Stomach (tissue), 8 donors: ENCODE measurements at regions not wholly inside any gene's neighbourhood (a gene's known extent, or its start where the extent isn't known, plus 50 kb on each side); places are given as distances from the start of the nearest gene placed in this dataset.

Experiments
- DNase-seq, 2 donors: peaks; one replicate each; pipeline versions ENCODE4 v3.0.0 to v3.0.0-alpha.2; 2013 to 2019
- H3K27ac ChIP-seq, 5 donors: fragments of 200-600 bp in 4 of 5; sonication (generic) in 4 of 5; one replicate each; pipeline ENCODE4 v1.5.1; 2013 to 2019; ENCODE audit warnings: mild to moderate bottlenecking in 1 of 5, moderate library complexity in 1 of 5
- H3K27me3 ChIP-seq, 3 donors: fragments of 200-600 bp; sonication (generic); one replicate each; pipeline ENCODE4 v1.5.1; 2017 to 2019; ENCODE audit warnings: mixed run types in 1 of 3
- H3K36me3 ChIP-seq, 4 donors: fragments of 200-600 bp; sonication (generic); 1 replicate in 3 of 4; 2 replicates in 1 of 4; pipeline ENCODE4 v1.5.1; 2016 to 2019
- H3K4me1 ChIP-seq, 4 donors: fragments of 200-600 bp; sonication (generic); one replicate each; pipeline ENCODE4 v1.5.1; 2016 to 2019
- H3K4me3 ChIP-seq, 4 donors: fragments of 200-600 bp; sonication (generic) in 3 of 4; one replicate each; pipeline ENCODE4 v1.5.1; 2016 to 2019; ENCODE audit warnings: mild to moderate bottlenecking in 1 of 4
- H3K9me3 ChIP-seq, 4 donors: fragments of 200-600 bp; sonication (generic); one replicate each; pipeline ENCODE4 v1.5.1; 2016 to 2019
- CTCF ChIP-seq, 7 experiments: fragments of 450-650 bp in 4 of 7; fragments of 200-600 bp in 3 of 7; sonication (generic) in 3 of 7; IDR thresholded peaks; one replicate each; pipeline ENCODE4 v1.5.1; 2016 to 2019; ENCODE audit warnings: antibody characterized with exemption in 7 of 7, control low read depth in 2 of 7, mild to moderate bottlenecking in 1 of 7
- EP300 ChIP-seq: sonication (generic); formaldehyde crosslinking; IDR thresholded peaks from one replicate; pipeline ENCODE4 v1.6.1; 2017; ENCODE audit warnings: antibody characterized with exemption
- POLR2A ChIP-seq, 4 donors: fragments of 450-650 bp; IDR thresholded peaks; one replicate each; pipeline ENCODE4 v1.6.1; 2016; ENCODE audit warnings: antibody characterized with exemption in 4 of 4, control low read depth in 2 of 4, mild to moderate bottlenecking in 1 of 4, moderate library complexity in 1 of 4
- POLR2AphosphoS5 ChIP-seq, 3 donors: sonication (generic); formaldehyde crosslinking; IDR thresholded peaks; one replicate each; pipeline ENCODE4 v1.6.1; 2016; ENCODE audit warnings: antibody characterized with exemption in 3 of 3
- WGBS, 5 donors: extraction: QIAGEN DNeasy Blood & Tissue Kit in 3 of 5; methylation state at CpG; one replicate each; pipeline versions ENCODE4 v1.1.5 to v1.1.7; 2013 to 2018; 5-methylcytosine and 5-hydroxymethylcytosine counted together
- intact Hi-C: fragments of 100-400 bp; cut with DNase I; formaldehyde crosslinking; loops from one replicate; pipeline ENCODE4 v1.15.1; 2023; ENCODE audit warnings: low total_unique reads
- donor health status: healthy with polysubstance abuse.
- donor health status: Bipolar disorder and iron deficiency.
- donor health status: healthy.

GRCh38 chrX:40503094-40503493 lies 77.7 kb upstream of the ATP6AP2 start:
- H3K4me3 ChIP-seq: no peak overlapping the region
- WGBS, 5 donors: 88 to 93% (median 90%) methylated on average over 3 of the region's 3 CpGs
- TF ChIP-seq POLR2A (IDR thresholded peaks at IDR 0.05) (no peak), CTCF (IDR thresholded peaks at IDR 0.05) (no peak), POLR2AphosphoS5 (IDR thresholded peaks at IDR 0.05) (no peak), EP300 (no peak)
- DNase-seq: no peak
- no peak overlapping the region for H3K27ac ChIP-seq
- no peaks in the 10 kb centered on the region for H3K4me1 ChIP-seq
- peaks cover 0 to 8% (median 0%) of the 10 kb centered on the region in 3 donors for H3K27me3 ChIP-seq
- no peaks in the 10 kb centered on the region for H3K36me3 ChIP-seq
- intact Hi-C loops: no loop called here
- no peaks in the 10 kb centered on the region for H3K9me3 ChIP-seq

- H3K4me1 ChIP-seq: no peaks in the 10 kb centered on the region
- peaks cover 0 to 8% (median 0%) of the 10 kb centered on the region in 3 donors for H3K27me3 ChIP-seq
- H3K9me3 ChIP-seq: no peaks in the 10 kb centered on the region
- H3K36me3 ChIP-seq: no peaks in the 10 kb centered on the region
- intact Hi-C loops: no loop called here
- no peak for DNase-seq
- no peak overlapping the region for H3K4me3 ChIP-seq
- no peak for TF ChIP-seq CTCF (IDR thresholded peaks at IDR 0.05)
- no peak for TF ChIP-seq POLR2AphosphoS5 (IDR thresholded peaks at IDR 0.05)
- TF ChIP-seq EP300: no peak
- TF ChIP-seq POLR2A (IDR thresholded peaks at IDR 0.05): no peak
- no peak overlapping the region for H3K27ac ChIP-seq
Measured at GRCh38 chrX:40502688-40503087, 78.1 kb upstream of the ATP6AP2 start.

DNA sequence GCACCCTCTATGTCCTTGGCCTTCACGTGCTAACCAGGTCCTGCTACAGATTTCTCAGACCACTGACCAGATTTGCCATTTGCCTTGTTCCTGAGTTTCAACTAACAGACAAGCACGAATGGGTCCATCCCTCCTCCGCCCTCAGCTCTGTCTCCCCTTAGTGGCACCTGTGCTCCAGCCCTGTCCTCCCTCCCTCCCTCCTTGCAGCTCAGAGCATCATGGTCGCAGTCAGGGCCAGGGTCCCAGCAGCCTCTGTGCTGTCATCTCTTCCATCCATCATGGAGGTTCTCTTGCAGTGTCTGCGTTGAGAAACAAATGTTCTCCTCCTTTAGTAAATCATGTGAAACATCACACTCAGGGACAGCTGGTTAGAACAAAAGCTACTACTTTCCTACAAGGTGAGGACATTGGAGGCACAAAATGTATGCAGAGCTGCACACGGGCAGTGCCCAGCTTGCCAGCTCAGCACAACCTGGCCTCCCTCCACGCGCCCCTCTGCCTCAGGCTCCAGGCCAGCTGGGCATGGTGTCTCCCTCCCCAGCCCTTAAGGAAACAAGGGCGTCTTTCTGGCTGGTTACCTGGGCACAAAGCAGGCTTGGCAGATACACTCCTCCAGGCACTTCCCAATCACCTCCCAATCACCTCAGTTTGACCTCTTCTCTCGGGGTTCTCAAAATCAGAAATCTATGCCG lies 79.5 kb upstream of the ATP6AP2 start:
- 57 to 75% (median 66%) methylated on average over 8 to 11 of the region's 11 CpGs for WGBS, 5 donors
- no peak for TF ChIP-seq POLR2A (IDR thresholded peaks at IDR 0.05)
- TF ChIP-seq EP300: no peak
- no peak for TF ChIP-seq POLR2AphosphoS5 (IDR thresholded peaks at IDR 0.05)
- TF ChIP-seq CTCF (IDR thresholded peaks at IDR 0.05): no peak
- no peak for DNase-seq
- no peak overlapping the region for H3K27ac ChIP-seq
- H3K4me3 ChIP-seq: no peak overlapping the region
- peaks cover 0 to 8% (median 0%) of the 10 kb centered on the region in 3 donors for H3K27me3 ChIP-seq
- no peaks in the 10 kb centered on the region for H3K36me3 ChIP-seq
- intact Hi-C loops: no loop called here
- H3K9me3 ChIP-seq: peaks cover 0 to 10% (median 2%) of the 10 kb centered on the region in 4 donors
- no peaks in the 10 kb centered on the region for H3K4me1 ChIP-seq

- WGBS, 5 donors: 59 to 90% (median 65%) methylated on average over 2 to 4 of the region's 4 CpGs
- intact Hi-C loops: no loop called here
- Histone ChIP-seq H3K27me3 (peaks cover 0 to 4% (median 0%) of the 10 kb centered on the region in 3 donors), H3K36me3 (no peaks in the 10 kb centered on the region), H3K9me3 (peaks cover 0 to 24% (median 13%) of the 10 kb centered on the region in 4 donors), H3K27ac (no peak overlapping the region), H3K4me3 (no peak overlapping the region), H3K4me1 (no peaks in the 10 kb centered on the region)
- no peak for TF ChIP-seq CTCF (IDR thresholded peaks at IDR 0.05)
- no peak for TF ChIP-seq POLR2AphosphoS5 (IDR thresholded peaks at IDR 0.05)
- TF ChIP-seq EP300: no peak
- TF ChIP-seq POLR2A (IDR thresholded peaks at IDR 0.05): no peak
- DNase-seq: peak in 1 of 2 donors; percentile 70
Measured at GRCh38 chrX:40496728-40497127, 84.0 kb upstream of the ATP6AP2 start.
